SK-N-SH (cell line): ENCODE measurements at regions not wholly inside any gene's neighbourhood (a gene's known extent, or its start where the extent isn't known, plus 50 kb on each side); places are given as distances from the start of the nearest gene placed in this dataset.

Experiments
- EZH2phosphoT487 ChIP-seq: fragments of 200-600 bp; sonication (generic); IDR thresholded peaks from 2 replicates; pipeline ENCODE4 v1.6.1; 2017; ENCODE audit warnings: low read depth, mixed run types, mild to moderate bottlenecking, antibody characterized with exemption, moderate library complexity, borderline replicate concordance
- GABPA ChIP-seq: IDR thresholded peaks from 2 replicates; pipeline ENCODE4 v1.4.0; 2012; ENCODE audit warnings: low read depth, mild to moderate bottlenecking
- RCOR1 ChIP-seq: fragments of 150-350 bp; IDR thresholded peaks from 2 replicates; pipeline ENCODE4 v1.6.1; 2017; ENCODE audit warnings: antibody characterized with exemption, low read length
- RFX5 ChIP-seq: IDR thresholded peaks from 2 replicates; pipeline ENCODE4 v1.6.1; 2012; ENCODE audit warnings: mild to moderate bottlenecking, improper control_type of control experiment, low read length

GRCh38 chr10:8403711-8404371, 349.4 kb downstream of the GATA3 start:
- TF ChIP-seq RCOR1 (no peak), EZH2phosphoT487 (no peak), RFX5 (no peak), GABPA (no peak)
